ENCODE measurements at regions not wholly inside any gene's neighbourhood (a gene's known extent, or its start where the extent isn't known, plus 50 kb on each side); places are given as distances from the start of the nearest gene placed in this dataset.
"Not testable (repeated sequence)": the region's sequence is repeated elsewhere in the genome, so short reads cannot be mapped to it uniquely, and the experiment has no call there.

DNA sequence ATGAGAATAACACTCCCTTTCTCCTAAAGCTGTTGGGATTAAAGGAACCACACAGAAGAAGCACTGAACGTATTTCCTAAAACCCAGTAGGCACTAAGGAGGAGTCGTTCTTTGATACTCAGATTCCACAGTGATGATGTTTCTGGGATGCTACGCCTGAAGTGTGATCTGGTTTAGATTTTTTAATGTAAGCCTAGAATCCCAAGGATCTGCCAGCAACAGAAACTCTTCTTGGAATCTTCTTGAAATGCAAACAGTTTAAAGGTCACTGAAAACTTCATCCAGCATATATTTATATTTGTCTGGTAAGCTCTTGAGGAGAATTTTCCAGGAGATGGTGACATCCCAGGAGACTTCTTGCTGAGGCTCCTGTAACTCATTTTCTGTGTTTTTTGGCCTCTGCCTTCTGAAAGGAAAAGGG lies 247.6 kb upstream of the TRIB2 start:
- no peaks in the 10 kb centered on the region for H3K4me1 ChIP-seq (ENCODE audit: low read length)

DNA sequence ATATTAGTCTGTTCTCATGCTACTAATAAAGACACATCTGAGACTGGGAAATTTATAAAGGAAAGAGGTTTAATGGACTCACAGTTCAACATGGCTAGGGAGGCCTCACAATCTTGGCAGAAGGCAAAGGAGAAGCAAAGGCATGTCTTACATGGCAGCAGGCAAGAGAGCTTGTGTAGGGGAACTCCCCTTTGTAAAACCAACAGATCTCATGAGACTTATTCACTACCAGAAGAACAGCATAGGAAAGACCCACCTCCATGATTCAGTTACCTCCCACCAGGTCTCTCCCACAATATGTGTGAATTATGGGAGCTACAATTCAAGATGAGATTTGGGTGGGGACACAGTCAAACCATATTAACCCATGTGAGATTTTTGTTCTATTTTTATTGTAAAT lies 244.5 kb upstream of the TRIB2 start:
- not testable (repeated sequence) for H3K9me3 ChIP-seq (ENCODE audit: insufficient read depth, low read length); H3K4me1 ChIP-seq (ENCODE audit: low read length); H3K36me3 ChIP-seq (replicated peaks; ENCODE audit: low read depth, low read length); H3K79me2 ChIP-seq (ENCODE audit: low read length); H2AFZ ChIP-seq (ENCODE audit: low read depth, low read length); H4K20me1 ChIP-seq (ENCODE audit: insufficient read depth, low read length); H3K4me2 ChIP-seq (ENCODE audit: low read length); H3K27me3 ChIP-seq (ENCODE audit: low read depth, low read length); H3K27ac ChIP-seq (ENCODE audit: low read length); H3K4me3 ChIP-seq (ENCODE audit: low read length); H3K9ac ChIP-seq (ENCODE audit: low read length)

More for the DNA sequence above, 247.6 kb upstream of the TRIB2 start:
- no peaks in the 10 kb centered on the region for H3K27me3 ChIP-seq (ENCODE audit: low read depth, low read length)
- no peaks in the 10 kb centered on the region for H3K36me3 ChIP-seq (replicated peaks; ENCODE audit: low read depth, low read length)
- no peaks in the 10 kb centered on the region for H3K79me2 ChIP-seq (ENCODE audit: low read length)
- TF ChIP-seq EZH2phosphoT487 (IDR thresholded peaks at IDR 0.05; ENCODE audit: low read depth) = no peak
- TF ChIP-seq, protein P1, sequence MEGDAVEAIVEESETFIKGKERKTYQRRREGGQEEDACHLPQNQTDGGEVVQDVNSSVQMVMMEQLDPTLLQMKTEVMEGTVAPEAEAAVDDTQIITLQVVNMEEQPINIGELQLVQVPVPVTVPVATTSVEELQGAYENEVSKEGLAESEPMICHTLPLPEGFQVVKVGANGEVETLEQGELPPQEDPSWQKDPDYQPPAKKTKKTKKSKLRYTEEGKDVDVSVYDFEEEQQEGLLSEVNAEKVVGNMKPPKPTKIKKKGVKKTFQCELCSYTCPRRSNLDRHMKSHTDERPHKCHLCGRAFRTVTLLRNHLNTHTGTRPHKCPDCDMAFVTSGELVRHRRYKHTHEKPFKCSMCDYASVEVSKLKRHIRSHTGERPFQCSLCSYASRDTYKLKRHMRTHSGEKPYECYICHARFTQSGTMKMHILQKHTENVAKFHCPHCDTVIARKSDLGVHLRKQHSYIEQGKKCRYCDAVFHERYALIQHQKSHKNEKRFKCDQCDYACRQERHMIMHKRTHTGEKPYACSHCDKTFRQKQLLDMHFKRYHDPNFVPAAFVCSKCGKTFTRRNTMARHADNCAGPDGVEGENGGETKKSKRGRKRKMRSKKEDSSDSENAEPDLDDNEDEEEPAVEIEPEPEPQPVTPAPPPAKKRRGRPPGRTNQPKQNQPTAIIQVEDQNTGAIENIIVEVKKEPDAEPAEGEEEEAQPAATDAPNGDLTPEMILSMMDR (IDR thresholded peaks at IDR 0.05; ENCODE audit: low read depth, low read length) = no peak
- no peak overlapping the region for H3K4me3 ChIP-seq (ENCODE audit: low read length)
- H3K4me2 ChIP-seq (ENCODE audit: low read length) = no peak overlapping the region
- no peak overlapping the region for H3K27ac ChIP-seq (ENCODE audit: low read length)
- H3K9ac ChIP-seq (ENCODE audit: low read length) = no peak overlapping the region
- no peak overlapping the region for H2AFZ ChIP-seq (ENCODE audit: low read depth, low read length)
- no peaks in the 10 kb centered on the region for H4K20me1 ChIP-seq (ENCODE audit: insufficient read depth, low read length)
- no peaks in the 10 kb centered on the region for H3K9me3 ChIP-seq (ENCODE audit: insufficient read depth, low read length)

DNA sequence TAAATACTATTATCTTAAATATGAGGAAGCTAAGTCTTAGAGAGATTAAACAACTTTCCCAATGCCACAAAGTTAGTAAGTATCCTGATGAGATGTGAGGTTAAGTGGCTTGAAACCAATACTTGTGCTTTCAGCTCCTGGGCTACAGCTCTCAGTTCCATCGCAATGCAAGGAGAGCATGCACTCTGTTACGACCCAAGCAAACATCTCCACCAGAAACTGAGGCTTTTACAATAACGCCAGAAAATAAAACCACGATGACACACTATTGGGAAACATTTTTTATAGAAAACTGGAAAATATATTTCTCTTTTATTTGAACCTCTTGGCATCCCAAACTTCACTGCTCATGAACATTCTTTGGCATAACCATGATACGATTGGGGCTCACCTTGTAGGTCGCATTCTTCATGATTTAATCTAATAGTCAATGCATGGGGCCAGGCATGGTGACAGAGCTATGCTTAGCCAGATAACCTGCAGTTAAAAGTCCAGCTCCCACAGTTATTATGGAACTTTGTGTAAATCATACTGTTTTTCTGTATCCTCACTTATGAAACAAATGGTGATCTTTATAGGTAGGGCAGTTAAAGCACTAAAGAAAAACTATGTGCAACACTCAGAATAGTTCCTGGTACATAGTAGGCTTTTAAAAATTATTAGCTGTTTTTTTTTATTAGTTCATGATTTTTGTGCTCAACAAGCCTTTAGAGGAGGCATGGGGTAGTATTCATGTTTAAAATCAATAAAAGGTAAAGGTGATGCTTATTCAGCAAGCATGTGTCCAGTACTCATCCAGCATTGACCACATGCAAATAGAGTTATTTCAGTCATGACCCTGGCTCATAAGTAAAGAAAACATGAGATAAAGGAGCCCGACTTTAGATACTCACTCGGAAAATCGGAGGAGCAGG lies 238.3 kb upstream of the TRIB2 start:
- Histone ChIP-seq H2AFZ (ENCODE audit: low read depth, low read length) (no peak overlapping the region), H3K9ac (ENCODE audit: low read length) (no peak overlapping the region), H3K36me3 (replicated peaks; ENCODE audit: low read depth, low read length) (no peaks in the 10 kb centered on the region), H3K4me3 (ENCODE audit: low read length) (no peak overlapping the region), H3K9me3 (ENCODE audit: insufficient read depth, low read length) (no peaks in the 10 kb centered on the region), H4K20me1 (ENCODE audit: insufficient read depth, low read length) (no peaks in the 10 kb centered on the region), H3K27ac (ENCODE audit: low read length) (no peak overlapping the region), H3K79me2 (ENCODE audit: low read length) (no peaks in the 10 kb centered on the region), H3K27me3 (ENCODE audit: low read depth, low read length) (no peaks in the 10 kb centered on the region), H3K4me2 (ENCODE audit: low read length) (no peak overlapping the region), H3K4me1 (ENCODE audit: low read length) (no peaks in the 10 kb centered on the region)
- TF ChIP-seq, protein P1 (IDR thresholded peaks at IDR 0.05; ENCODE audit: low read depth, low read length) = no peak
- TF ChIP-seq EZH2phosphoT487 (IDR thresholded peaks at IDR 0.05; ENCODE audit: low read depth) = no peak

DNA sequence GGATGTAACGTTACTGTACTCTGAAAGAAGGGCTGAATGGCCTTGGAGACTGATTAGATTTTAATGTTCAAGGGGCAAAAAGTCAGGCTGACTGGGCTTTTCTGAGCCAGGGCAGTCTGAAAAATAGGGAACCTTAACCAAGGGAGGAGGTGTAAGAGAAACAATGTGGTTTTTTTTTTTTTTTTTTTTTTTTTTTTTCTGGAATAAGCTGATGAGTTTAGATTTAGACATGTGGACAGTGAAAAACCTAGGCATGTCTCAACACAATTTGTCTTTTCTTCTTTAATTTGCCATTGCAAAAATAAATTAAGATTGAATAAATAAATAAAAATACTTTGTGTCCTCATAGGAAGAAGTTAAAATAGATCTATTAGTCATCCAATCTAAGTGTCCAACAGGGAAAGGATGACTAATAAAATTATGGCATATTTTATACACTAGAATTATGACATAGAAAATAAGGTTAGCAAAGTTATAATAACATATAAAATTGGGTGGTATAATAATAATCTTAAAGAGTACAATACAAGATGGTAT lies 237.6 kb upstream of the TRIB2 start:
- Histone ChIP-seq H3K36me3 (replicated peaks; ENCODE audit: low read depth, low read length) (no peaks in the 10 kb centered on the region), H3K79me2 (ENCODE audit: low read length) (no peaks in the 10 kb centered on the region), H3K27me3 (ENCODE audit: low read depth, low read length) (no peaks in the 10 kb centered on the region), H2AFZ (ENCODE audit: low read depth, low read length) (no peak overlapping the region), H3K9ac (ENCODE audit: low read length) (no peak overlapping the region), H3K4me3 (ENCODE audit: low read length) (no peak overlapping the region), H3K9me3 (ENCODE audit: insufficient read depth, low read length) (no peaks in the 10 kb centered on the region), H3K27ac (ENCODE audit: low read length) (no peak overlapping the region), H4K20me1 (ENCODE audit: insufficient read depth, low read length) (no peaks in the 10 kb centered on the region), H3K4me1 (ENCODE audit: low read length) (no peaks in the 10 kb centered on the region), H3K4me2 (ENCODE audit: low read length) (no peak overlapping the region)
- no peak for TF ChIP-seq EZH2phosphoT487 (IDR thresholded peaks at IDR 0.05; ENCODE audit: low read depth)
- TF ChIP-seq, protein P1 (IDR thresholded peaks at IDR 0.05; ENCODE audit: low read depth, low read length) = no peak
